GM18870 (cell line): ENCODE measurements at regions not wholly inside any gene's neighbourhood (a gene's known extent, or its start where the extent isn't known, plus 50 kb on each side); places are given as distances from the start of the nearest gene placed in this dataset.

Source experiments
- ATAC-seq: cut with Tn5 transposase; IDR thresholded peaks from one replicate; pipeline ENCODE4 v1.9.1; 2021; ENCODE audit warnings: moderate library complexity; ENCODE audit not compliant: unreplicated experiment

GRCh38 chr4:176843710-176844109, 51.0 kb upstream of the VEGFC start:
- no peak for ATAC-seq

GRCh38 chr4:176844448-176844847, 51.7 kb upstream of the VEGFC start:
- ATAC-seq, result no peak

GRCh38 chr4:176845636-176846035, 52.9 kb upstream of the VEGFC start:
- ATAC-seq, result no peak

- no peak for ATAC-seq
Measured at GRCh38 chr4:176849076-176849475, 56.4 kb upstream of the VEGFC start.

- no peak for ATAC-seq
Measured at GRCh38 chr4:176850436-176850835, 57.7 kb upstream of the VEGFC start.

- ATAC-seq, result no peak
Measured at GRCh38 chr4:176856421-176856820, 63.7 kb upstream of the VEGFC start.

- ATAC-seq, result no peak
Measured at GRCh38 chr4:176858839-176859238, 66.1 kb upstream of the VEGFC start.

GRCh38 chr4:176864238-176864637, 71.5 kb upstream of the VEGFC start:
- ATAC-seq, result no peak

- no peak for ATAC-seq
Measured at GRCh38 chr4:176868676-176869075, 76.0 kb upstream of the VEGFC start.

- ATAC-seq, result no peak
Measured at GRCh38 chr4:176872461-176872860, 79.7 kb upstream of the VEGFC start.

GRCh38 chr4:176874721-176875445, 82.2 kb upstream of the VEGFC start:
- ATAC-seq, result no peak

- ATAC-seq, result no peak
Measured at GRCh38 chr4:176875446-176875930, 82.8 kb upstream of the VEGFC start.

- no peak for ATAC-seq
Measured at GRCh38 chr4:176879380-176880116, 86.8 kb upstream of the VEGFC start.

GRCh38 chr4:176882206-176882605, 89.5 kb upstream of the VEGFC start:
- no peak for ATAC-seq

GRCh38 chr4:176883108-176883550, 90.4 kb upstream of the VEGFC start:
- ATAC-seq, result no peak

- no peak for ATAC-seq
Measured at GRCh38 chr4:176883681-176884418, 91.1 kb upstream of the VEGFC start.

GRCh38 chr4:176885224-176885623, 92.5 kb upstream of the VEGFC start:
- ATAC-seq, result no peak

- ATAC-seq, result no peak
Measured at GRCh38 chr4:176886135-176886534, 93.4 kb upstream of the VEGFC start.

- no peak for ATAC-seq
Measured at GRCh38 chr4:176889776-176890175, 97.1 kb upstream of the VEGFC start.

- ATAC-seq, result no peak
Measured at GRCh38 chr4:176894498-176894897, 101.8 kb upstream of the VEGFC start.

- no peak for ATAC-seq
Measured at GRCh38 chr4:176896211-176896610, 103.5 kb upstream of the VEGFC start.

- no peak for ATAC-seq
Measured at GRCh38 chr4:176897226-176897625, 104.5 kb upstream of the VEGFC start.
